Liver (tissue), 8 donors: ENCODE measurements at regions not wholly inside any gene's neighbourhood (a gene's known extent, or its start where the extent isn't known, plus 50 kb on each side); places are given as distances from the start of the nearest gene placed in this dataset.
"Not testable (repeated sequence)": the region's sequence is repeated elsewhere in the genome, so short reads cannot be mapped to it uniquely, and the experiment has no call there.

ENCODE experiments used
- DNase-seq: peaks from one replicate; pipeline ENCODE4 v3.0.0-alpha.2; 2017; ENCODE audit warnings: low spot score
- H3K27ac ChIP-seq, 2 donors: one replicate each; pipeline ENCODE4 v1.7.0; 2013; ENCODE audit warnings: inconsistent platforms in 2 of 2, low read length in 2 of 2, control low read depth in 1 of 2, low read depth in 1 of 2, mild to moderate bottlenecking in 1 of 2
- H3K27me3 ChIP-seq, 4 donors: one replicate each; pipeline versions ENCODE4 v1.6.1 to v1.7.0; 2013; ENCODE audit warnings: low read length in 3 of 4, inconsistent platforms in 1 of 4, mild to moderate bottlenecking in 1 of 4, moderate library complexity in 1 of 4; ENCODE audit not compliant: control insufficient read depth in 4 of 4, insufficient read depth in 4 of 4
- H3K36me3 ChIP-seq, 4 donors: one replicate each; pipeline versions ENCODE4 v1.6.1 to v1.7.0; 2013; ENCODE audit warnings: low read length in 3 of 4, mild to moderate bottlenecking in 3 of 4, low read depth in 1 of 4, moderate library complexity in 1 of 4; ENCODE audit not compliant: control insufficient read depth in 4 of 4, insufficient read depth in 3 of 4
- H3K4me1 ChIP-seq, 4 donors: one replicate each; pipeline versions ENCODE4 v1.6.1 to v1.7.0; 2013; ENCODE audit warnings: low read length in 3 of 4, mild to moderate bottlenecking in 3 of 4, moderate library complexity in 1 of 4; ENCODE audit not compliant: control insufficient read depth in 4 of 4, insufficient read depth in 4 of 4
- H3K4me3 ChIP-seq, 3 donors: one replicate each; pipeline versions ENCODE4 v1.6.1 to v1.7.0; 2013; ENCODE audit warnings: low read length in 3 of 3, control low read depth in 1 of 3, low read depth in 1 of 3, mild to moderate bottlenecking in 1 of 3
- H3K9ac ChIP-seq, 2 donors: one replicate each; pipeline ENCODE4 v1.7.0; 2013; ENCODE audit warnings: low read length in 2 of 2, mild to moderate bottlenecking in 2 of 2, moderate library complexity in 2 of 2, control low read depth in 1 of 2, low read depth in 1 of 2
- H3K9me3 ChIP-seq, 4 donors: one replicate each; pipeline versions ENCODE4 v1.6.1 to v1.7.0; 2013; ENCODE audit warnings: low read length in 3 of 4; ENCODE audit not compliant: control insufficient read depth in 4 of 4
- FOXA1 ChIP-seq: IDR thresholded peaks from 2 replicates; pipeline ENCODE4 v1.6.1; 2016; ENCODE audit warnings: antibody characterized with exemption
- GABPA ChIP-seq, 2 donors: IDR thresholded peaks in 1 of 2; conservative IDR thresholded peaks in 1 of 2; 2 replicates each; pipeline ENCODE4 v1.6.1; 2016; ENCODE audit warnings: antibody characterized with exemption in 2 of 2, mild to moderate bottlenecking in 1 of 2, moderate library complexity in 1 of 2
- HNF4A ChIP-seq, 2 donors: conservative IDR thresholded peaks; 2 replicates each; pipeline ENCODE4 v1.6.1; 2016; ENCODE audit warnings: antibody characterized with exemption in 2 of 2, mild to moderate bottlenecking in 2 of 2
- JUND ChIP-seq, 2 donors: IDR thresholded peaks; 2 replicates each; pipeline ENCODE4 v1.6.1; 2016; ENCODE audit warnings: antibody characterized with exemption in 2 of 2
- RAD21 ChIP-seq, 2 donors: IDR thresholded peaks; 2 replicates each; pipeline ENCODE4 v1.6.1; 2016; ENCODE audit warnings: antibody characterized with exemption in 2 of 2, mild to moderate bottlenecking in 2 of 2
- SP1 ChIP-seq: IDR thresholded peaks from 2 replicates; pipeline ENCODE4 v1.6.1; 2018; ENCODE audit warnings: antibody characterized with exemption, mild to moderate bottlenecking
- TAF1 ChIP-seq: conservative IDR thresholded peaks from 2 replicates; pipeline ENCODE4 v1.6.1; 2016; ENCODE audit warnings: antibody characterized with exemption, mild to moderate bottlenecking
- YY1 ChIP-seq: IDR thresholded peaks from 2 replicates; pipeline ENCODE4 v1.6.1; 2016; ENCODE audit warnings: antibody characterized with exemption, mild to moderate bottlenecking
- WGBS: extraction: QIAGEN DNeasy Blood & Tissue Kit; methylation state at CpG from one replicate; pipeline ENCODE4 v1.1.7; 2013; 5-methylcytosine and 5-hydroxymethylcytosine counted together
- TF ChIP-seq, protein P1 (sequence below): IDR thresholded peaks from 2 replicates; pipeline ENCODE4 v1.6.1; 2016; ENCODE audit warnings: antibody characterized with exemption
- TF ChIP-seq, protein P2 (sequence below): IDR thresholded peaks from 2 replicates; pipeline ENCODE4 v1.6.1; 2016; ENCODE audit warnings: antibody characterized with exemption
- TF ChIP-seq, protein P3 (sequence below): IDR thresholded peaks from 2 replicates; pipeline ENCODE4 v1.6.1; 2016; ENCODE audit warnings: antibody characterized with exemption
- TF ChIP-seq, protein P4 (sequence below): IDR thresholded peaks from 2 replicates; pipeline ENCODE4 v1.6.1; 2016; ENCODE audit warnings: antibody characterized with exemption, mild to moderate bottlenecking
- TF ChIP-seq, protein P5 (sequence below): fragments of 150-350 bp; IDR thresholded peaks from 2 replicates; pipeline ENCODE4 v1.5.1; 2017; ENCODE audit warnings: improper control_type of control experiment, low read depth, low read length; ENCODE audit not compliant: missing input control
- donor health status: healthy.
- donor health status: healthy.
- donor health status: healthy.
- donor health status: healthy.
- donor health status: healthy.

DNA sequence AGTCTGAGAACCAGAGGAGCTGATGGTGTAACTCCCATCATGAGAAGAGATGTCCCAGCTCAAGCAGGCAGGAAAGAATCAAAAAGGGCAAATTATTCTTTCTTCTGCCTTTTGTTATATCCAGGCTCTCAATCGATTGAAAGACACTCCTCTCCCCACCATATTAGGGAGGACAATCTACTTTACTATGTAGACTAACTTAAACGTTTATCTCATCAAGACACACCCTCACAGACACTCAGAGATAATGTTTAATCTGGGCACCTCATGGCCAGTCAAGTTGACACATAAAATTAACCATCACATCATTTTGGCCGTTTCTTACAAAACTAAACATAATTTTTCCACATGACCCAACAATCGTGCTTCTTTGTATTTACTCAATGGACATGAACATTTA is 534.3 kb upstream of the RORB start:
- Histone ChIP-seq H3K36me3 (no peaks in the 10 kb centered on the region), H3K4me1 (no peaks in the 10 kb centered on the region), H3K9me3 (no peaks in the 10 kb centered on the region), H3K27ac (no peak overlapping the region), H3K27me3 (no peaks in the 10 kb centered on the region), H3K9ac (no peak overlapping the region), H3K4me3 (no peak overlapping the region)
- no peak for DNase-seq
- TF ChIP-seq, protein P1, sequence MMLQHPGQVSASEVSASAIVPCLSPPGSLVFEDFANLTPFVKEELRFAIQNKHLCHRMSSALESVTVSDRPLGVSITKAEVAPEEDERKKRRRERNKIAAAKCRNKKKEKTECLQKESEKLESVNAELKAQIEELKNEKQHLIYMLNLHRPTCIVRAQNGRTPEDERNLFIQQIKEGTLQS = no peak
- TF ChIP-seq, protein P2, sequence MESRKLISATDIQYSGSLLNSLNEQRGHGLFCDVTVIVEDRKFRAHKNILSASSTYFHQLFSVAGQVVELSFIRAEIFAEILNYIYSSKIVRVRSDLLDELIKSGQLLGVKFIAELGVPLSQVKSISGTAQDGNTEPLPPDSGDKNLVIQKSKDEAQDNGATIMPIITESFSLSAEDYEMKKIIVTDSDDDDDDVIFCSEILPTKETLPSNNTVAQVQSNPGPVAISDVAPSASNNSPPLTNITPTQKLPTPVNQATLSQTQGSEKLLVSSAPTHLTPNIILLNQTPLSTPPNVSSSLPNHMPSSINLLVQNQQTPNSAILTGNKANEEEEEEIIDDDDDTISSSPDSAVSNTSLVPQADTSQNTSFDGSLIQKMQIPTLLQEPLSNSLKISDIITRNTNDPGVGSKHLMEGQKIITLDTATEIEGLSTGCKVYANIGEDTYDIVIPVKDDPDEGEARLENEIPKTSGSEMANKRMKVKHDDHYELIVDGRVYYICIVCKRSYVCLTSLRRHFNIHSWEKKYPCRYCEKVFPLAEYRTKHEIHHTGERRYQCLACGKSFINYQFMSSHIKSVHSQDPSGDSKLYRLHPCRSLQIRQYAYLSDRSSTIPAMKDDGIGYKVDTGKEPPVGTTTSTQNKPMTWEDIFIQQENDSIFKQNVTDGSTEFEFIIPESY = no peak
- TF ChIP-seq, protein P3, sequence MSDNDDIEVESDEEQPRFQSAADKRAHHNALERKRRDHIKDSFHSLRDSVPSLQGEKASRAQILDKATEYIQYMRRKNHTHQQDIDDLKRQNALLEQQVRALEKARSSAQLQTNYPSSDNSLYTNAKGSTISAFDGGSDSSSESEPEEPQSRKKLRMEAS = no peak
- TF ChIP-seq TAF1 = no peak
- 65% methylated on average over 4 of the region's 4 CpGs for WGBS

DNA sequence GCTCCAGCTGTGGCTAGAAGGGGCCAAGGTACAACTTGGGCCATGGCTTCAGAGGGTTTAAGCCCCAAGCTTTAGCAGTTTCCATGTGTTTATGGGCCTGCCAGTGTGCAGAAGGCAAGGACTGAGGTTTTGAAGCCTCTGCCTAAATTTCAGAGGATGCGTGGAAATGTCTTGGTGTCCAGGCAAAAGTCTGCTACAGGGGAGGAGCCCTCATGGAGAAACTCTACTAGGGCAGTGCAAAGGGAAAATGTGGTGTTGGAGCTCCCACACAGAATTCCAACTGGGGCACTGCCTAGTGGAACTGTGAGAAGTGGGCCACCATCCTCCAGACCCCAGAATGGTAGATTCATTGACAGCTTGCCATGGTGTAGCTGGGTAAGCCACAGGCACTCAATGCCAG is 527.2 kb upstream of the RORB start:
- Histone ChIP-seq H3K9me3 (peaks cover 0 to 7% (median 1%) of the 10 kb centered on the region in 4 donors), H3K4me1 (no peaks in the 10 kb centered on the region), H3K27me3 (no peaks in the 10 kb centered on the region), H3K36me3 (no peaks in the 10 kb centered on the region), H3K9ac (no peak overlapping the region), H3K27ac (no peak overlapping the region), H3K4me3 (no peak overlapping the region)
- DNase-seq = no peak
- TF ChIP-seq FOXA1 (no peak), GABPA (IDR thresholded peaks at IDR 0.05 in 1 of 2, conservative IDR thresholded peaks at IDR 0.05 in 1 of 2) (no peak), HNF4A (conservative IDR thresholded peaks at IDR 0.05) (no peak), SP1 (no peak), YY1 (no peak), RAD21 (IDR thresholded peaks at IDR 0.05) (no peak), JUND (IDR thresholded peaks at IDR 0.05) (no peak)
- TF ChIP-seq, protein P4, sequence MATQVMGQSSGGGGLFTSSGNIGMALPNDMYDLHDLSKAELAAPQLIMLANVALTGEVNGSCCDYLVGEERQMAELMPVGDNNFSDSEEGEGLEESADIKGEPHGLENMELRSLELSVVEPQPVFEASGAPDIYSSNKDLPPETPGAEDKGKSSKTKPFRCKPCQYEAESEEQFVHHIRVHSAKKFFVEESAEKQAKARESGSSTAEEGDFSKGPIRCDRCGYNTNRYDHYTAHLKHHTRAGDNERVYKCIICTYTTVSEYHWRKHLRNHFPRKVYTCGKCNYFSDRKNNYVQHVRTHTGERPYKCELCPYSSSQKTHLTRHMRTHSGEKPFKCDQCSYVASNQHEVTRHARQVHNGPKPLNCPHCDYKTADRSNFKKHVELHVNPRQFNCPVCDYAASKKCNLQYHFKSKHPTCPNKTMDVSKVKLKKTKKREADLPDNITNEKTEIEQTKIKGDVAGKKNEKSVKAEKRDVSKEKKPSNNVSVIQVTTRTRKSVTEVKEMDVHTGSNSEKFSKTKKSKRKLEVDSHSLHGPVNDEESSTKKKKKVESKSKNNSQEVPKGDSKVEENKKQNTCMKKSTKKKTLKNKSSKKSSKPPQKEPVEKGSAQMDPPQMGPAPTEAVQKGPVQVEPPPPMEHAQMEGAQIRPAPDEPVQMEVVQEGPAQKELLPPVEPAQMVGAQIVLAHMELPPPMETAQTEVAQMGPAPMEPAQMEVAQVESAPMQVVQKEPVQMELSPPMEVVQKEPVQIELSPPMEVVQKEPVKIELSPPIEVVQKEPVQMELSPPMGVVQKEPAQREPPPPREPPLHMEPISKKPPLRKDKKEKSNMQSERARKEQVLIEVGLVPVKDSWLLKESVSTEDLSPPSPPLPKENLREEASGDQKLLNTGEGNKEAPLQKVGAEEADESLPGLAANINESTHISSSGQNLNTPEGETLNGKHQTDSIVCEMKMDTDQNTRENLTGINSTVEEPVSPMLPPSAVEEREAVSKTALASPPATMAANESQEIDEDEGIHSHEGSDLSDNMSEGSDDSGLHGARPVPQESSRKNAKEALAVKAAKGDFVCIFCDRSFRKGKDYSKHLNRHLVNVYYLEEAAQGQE = no peak
- TF ChIP-seq, protein P5, sequence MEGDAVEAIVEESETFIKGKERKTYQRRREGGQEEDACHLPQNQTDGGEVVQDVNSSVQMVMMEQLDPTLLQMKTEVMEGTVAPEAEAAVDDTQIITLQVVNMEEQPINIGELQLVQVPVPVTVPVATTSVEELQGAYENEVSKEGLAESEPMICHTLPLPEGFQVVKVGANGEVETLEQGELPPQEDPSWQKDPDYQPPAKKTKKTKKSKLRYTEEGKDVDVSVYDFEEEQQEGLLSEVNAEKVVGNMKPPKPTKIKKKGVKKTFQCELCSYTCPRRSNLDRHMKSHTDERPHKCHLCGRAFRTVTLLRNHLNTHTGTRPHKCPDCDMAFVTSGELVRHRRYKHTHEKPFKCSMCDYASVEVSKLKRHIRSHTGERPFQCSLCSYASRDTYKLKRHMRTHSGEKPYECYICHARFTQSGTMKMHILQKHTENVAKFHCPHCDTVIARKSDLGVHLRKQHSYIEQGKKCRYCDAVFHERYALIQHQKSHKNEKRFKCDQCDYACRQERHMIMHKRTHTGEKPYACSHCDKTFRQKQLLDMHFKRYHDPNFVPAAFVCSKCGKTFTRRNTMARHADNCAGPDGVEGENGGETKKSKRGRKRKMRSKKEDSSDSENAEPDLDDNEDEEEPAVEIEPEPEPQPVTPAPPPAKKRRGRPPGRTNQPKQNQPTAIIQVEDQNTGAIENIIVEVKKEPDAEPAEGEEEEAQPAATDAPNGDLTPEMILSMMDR = no peak
- WGBS = 98% methylated on average over 1 of the region's 1 CpG

DNA sequence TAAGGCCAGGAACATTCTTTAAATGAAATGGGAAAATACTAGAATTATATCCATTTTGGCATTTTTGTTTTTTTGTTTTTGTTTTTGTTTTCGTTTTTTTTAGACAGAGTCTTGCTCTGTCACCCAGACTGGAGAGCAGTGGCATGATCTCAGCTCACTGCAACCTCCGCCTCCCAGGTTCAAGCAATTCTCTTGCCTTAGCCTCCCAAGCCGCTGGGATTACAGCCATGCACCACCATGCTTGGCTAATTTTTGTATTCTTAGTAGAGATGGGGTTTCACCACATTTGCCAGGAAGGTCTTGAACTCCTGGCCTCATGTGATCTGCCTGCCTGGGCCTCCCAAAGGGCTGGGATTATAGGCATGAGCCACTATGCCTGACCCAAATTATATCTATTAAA is 520.7 kb upstream of the RORB start:
- not testable (repeated sequence) for H3K4me1 ChIP-seq, H3K9ac ChIP-seq, H3K27ac ChIP-seq, H3K27me3 ChIP-seq, DNase-seq, H3K9me3 ChIP-seq, H3K4me3 ChIP-seq, H3K36me3 ChIP-seq
- 86% methylated on average over 3 of the region's 3 CpGs for WGBS
